ENCODE measurements at regions not wholly inside any gene's neighbourhood (a gene's known extent, or its start where the extent isn't known, plus 50 kb on each side); places are given as distances from the start of the nearest gene placed in this dataset.

DNA sequence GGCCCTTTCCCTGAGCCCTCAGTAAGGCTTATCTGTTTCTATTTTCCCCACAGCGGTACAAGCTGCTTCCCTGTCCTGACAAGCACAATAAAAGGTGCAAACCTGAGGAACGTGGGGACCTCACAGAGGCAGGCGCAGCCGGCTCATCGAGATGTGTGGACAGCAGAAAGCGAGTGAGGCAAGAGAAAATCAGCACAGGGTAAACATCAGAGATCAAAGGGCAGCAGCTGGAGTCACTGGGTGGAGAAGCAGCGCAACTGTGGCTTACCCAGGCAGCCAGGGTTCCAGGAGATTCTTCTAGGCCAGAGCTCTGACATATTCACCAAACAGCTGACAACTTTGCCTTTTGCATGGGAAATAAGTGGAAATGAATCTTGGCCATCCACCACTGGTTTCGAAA is 212.6 kb downstream of the WDR11 start:
- H3K27me3 ChIP-seq (ENCODE audit: insufficient read depth, low read length, poor library complexity, severe bottlenecking) = no peaks in the 10 kb centered on the region
- no peaks in the 10 kb centered on the region for H3K36me3 ChIP-seq (ENCODE audit: insufficient read depth, low read length)
- no peak overlapping the region for H2AFZ ChIP-seq (ENCODE audit: low read length)
- no peak overlapping the region for H3K9ac ChIP-seq (ENCODE audit: low read depth, low read length, poor library complexity, severe bottlenecking)
- no peaks in the 10 kb centered on the region for H4K20me1 ChIP-seq (ENCODE audit: insufficient read depth, low read length, poor library complexity, severe bottlenecking)
- no peak overlapping the region for H3K4me2 ChIP-seq (ENCODE audit: low read depth, low read length, poor library complexity, severe bottlenecking)
- H3K9me3 ChIP-seq (ENCODE audit: insufficient read depth, low read depth, low read length) = no peaks in the 10 kb centered on the region
- H3K4me1 ChIP-seq (ENCODE audit: insufficient read depth, low read length, poor library complexity, severe bottlenecking) = no peaks in the 10 kb centered on the region
- H3F3A ChIP-seq (ENCODE audit: low read depth) = no peaks in the 10 kb centered on the region
- no peak overlapping the region for H3K4me3 ChIP-seq (ENCODE audit: low read length, poor library complexity, severe bottlenecking)
- no peaks in the 10 kb centered on the region for H3K9me2 ChIP-seq (replicated peaks; ENCODE audit: low read depth, low read length)
- H3K79me2 ChIP-seq (ENCODE audit: insufficient read depth, low read length) = no peaks in the 10 kb centered on the region
- TF ChIP-seq EZH2phosphoT487 (IDR thresholded peaks at IDR 0.05; ENCODE audit: borderline replicate concordance) = no peak
- TF ChIP-seq, protein P1, sequence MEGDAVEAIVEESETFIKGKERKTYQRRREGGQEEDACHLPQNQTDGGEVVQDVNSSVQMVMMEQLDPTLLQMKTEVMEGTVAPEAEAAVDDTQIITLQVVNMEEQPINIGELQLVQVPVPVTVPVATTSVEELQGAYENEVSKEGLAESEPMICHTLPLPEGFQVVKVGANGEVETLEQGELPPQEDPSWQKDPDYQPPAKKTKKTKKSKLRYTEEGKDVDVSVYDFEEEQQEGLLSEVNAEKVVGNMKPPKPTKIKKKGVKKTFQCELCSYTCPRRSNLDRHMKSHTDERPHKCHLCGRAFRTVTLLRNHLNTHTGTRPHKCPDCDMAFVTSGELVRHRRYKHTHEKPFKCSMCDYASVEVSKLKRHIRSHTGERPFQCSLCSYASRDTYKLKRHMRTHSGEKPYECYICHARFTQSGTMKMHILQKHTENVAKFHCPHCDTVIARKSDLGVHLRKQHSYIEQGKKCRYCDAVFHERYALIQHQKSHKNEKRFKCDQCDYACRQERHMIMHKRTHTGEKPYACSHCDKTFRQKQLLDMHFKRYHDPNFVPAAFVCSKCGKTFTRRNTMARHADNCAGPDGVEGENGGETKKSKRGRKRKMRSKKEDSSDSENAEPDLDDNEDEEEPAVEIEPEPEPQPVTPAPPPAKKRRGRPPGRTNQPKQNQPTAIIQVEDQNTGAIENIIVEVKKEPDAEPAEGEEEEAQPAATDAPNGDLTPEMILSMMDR (conservative IDR thresholded peaks at IDR 0.05; ENCODE audit: low read length) = no peak

DNA sequence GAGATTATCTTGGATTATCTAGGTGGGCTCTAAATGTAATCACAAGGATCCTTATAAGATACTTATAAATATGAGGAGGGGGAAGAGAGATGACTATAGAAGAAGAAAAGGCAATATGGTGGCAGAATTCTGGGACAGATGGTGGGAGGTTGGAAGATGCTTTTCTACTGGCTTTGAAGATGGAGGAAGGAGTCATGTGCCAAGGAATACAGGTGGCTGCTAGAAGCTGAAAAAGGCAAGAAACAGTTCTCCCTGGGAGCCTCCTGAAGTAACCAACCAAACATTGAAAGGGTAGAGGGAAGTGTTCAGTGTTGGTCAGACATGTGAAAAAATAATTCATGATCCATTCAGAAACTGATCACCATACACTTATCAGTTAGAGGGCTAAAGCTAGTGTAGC is 213.3 kb downstream of the WDR11 start:
- Histone ChIP-seq H3K4me3 (ENCODE audit: low read length, poor library complexity, severe bottlenecking) (no peak overlapping the region), H3K4me2 (ENCODE audit: low read depth, low read length, poor library complexity, severe bottlenecking) (no peak overlapping the region), H3K4me1 (ENCODE audit: insufficient read depth, low read length, poor library complexity, severe bottlenecking) (no peaks in the 10 kb centered on the region), H3K9me3 (ENCODE audit: insufficient read depth, low read depth, low read length) (no peaks in the 10 kb centered on the region), H3K9ac (ENCODE audit: low read depth, low read length, poor library complexity, severe bottlenecking) (no peak overlapping the region), H3K79me2 (ENCODE audit: insufficient read depth, low read length) (no peaks in the 10 kb centered on the region), H4K20me1 (ENCODE audit: insufficient read depth, low read length, poor library complexity, severe bottlenecking) (no peaks in the 10 kb centered on the region), H3K9me2 (replicated peaks; ENCODE audit: low read depth, low read length) (no peaks in the 10 kb centered on the region), H3F3A (ENCODE audit: low read depth) (no peaks in the 10 kb centered on the region), H3K36me3 (ENCODE audit: insufficient read depth, low read length) (no peaks in the 10 kb centered on the region), H2AFZ (ENCODE audit: low read length) (no peak overlapping the region), H3K27me3 (ENCODE audit: insufficient read depth, low read length, poor library complexity, severe bottlenecking) (no peaks in the 10 kb centered on the region)
- TF ChIP-seq, protein P1 (conservative IDR thresholded peaks at IDR 0.05; ENCODE audit: low read length) = no peak
- TF ChIP-seq EZH2phosphoT487 (IDR thresholded peaks at IDR 0.05; ENCODE audit: borderline replicate concordance) = no peak

DNA sequence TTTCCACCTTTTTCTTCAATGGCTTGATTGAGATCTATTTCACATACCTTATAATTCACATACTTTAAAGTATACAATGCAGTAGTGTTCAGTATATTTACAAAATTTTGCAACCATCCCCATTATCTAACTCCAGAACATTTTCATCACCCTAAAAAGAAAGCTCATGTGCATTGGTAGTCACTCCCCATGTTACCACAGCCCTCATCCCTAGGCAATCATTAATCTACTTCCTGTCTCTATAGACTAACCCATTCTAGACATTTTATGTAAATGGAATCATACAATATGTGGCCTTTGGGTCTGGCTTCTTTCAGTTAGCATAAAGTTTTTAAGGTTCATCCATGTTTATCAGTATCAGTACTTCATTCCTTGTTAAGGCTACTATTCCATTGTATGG is 214.2 kb downstream of the WDR11 start:
- TF ChIP-seq, protein P1 (conservative IDR thresholded peaks at IDR 0.05; ENCODE audit: low read length) = no peak
- no peak for TF ChIP-seq EZH2phosphoT487 (IDR thresholded peaks at IDR 0.05; ENCODE audit: borderline replicate concordance)
- Histone ChIP-seq H3K79me2 (ENCODE audit: insufficient read depth, low read length) (no peaks in the 10 kb centered on the region), H3F3A (ENCODE audit: low read depth) (no peaks in the 10 kb centered on the region), H3K27me3 (ENCODE audit: insufficient read depth, low read length, poor library complexity, severe bottlenecking) (no peaks in the 10 kb centered on the region), H3K9me3 (ENCODE audit: insufficient read depth, low read depth, low read length) (no peaks in the 10 kb centered on the region), H3K4me3 (ENCODE audit: low read length, poor library complexity, severe bottlenecking) (no peak overlapping the region), H2AFZ (ENCODE audit: low read length) (no peak overlapping the region), H3K4me1 (ENCODE audit: insufficient read depth, low read length, poor library complexity, severe bottlenecking) (no peaks in the 10 kb centered on the region), H3K9ac (ENCODE audit: low read depth, low read length, poor library complexity, severe bottlenecking) (no peak overlapping the region), H4K20me1 (ENCODE audit: insufficient read depth, low read length, poor library complexity, severe bottlenecking) (no peaks in the 10 kb centered on the region), H3K36me3 (ENCODE audit: insufficient read depth, low read length) (no peaks in the 10 kb centered on the region), H3K4me2 (ENCODE audit: low read depth, low read length, poor library complexity, severe bottlenecking) (no peak overlapping the region), H3K9me2 (replicated peaks; ENCODE audit: low read depth, low read length) (no peaks in the 10 kb centered on the region)
